GM19372 (cell line): ENCODE measurements at regions not wholly inside any gene's neighbourhood (a gene's known extent, or its start where the extent isn't known, plus 50 kb on each side); places are given as distances from the start of the nearest gene placed in this dataset.

Experiments used
- ATAC-seq: cut with Tn5 transposase; IDR thresholded peaks from one replicate; pipeline ENCODE4 v1.9.1; 2021; ENCODE audit warnings: mild to moderate bottlenecking, low read depth, moderate library complexity; ENCODE audit not compliant: unreplicated experiment

GRCh38 chr1:194279975-194280374 lies 1093.6 kb upstream of the B3GALT2 start:
- peak; percentile 80 for ATAC-seq

GRCh38 chr1:194277927-194278326 lies 1091.5 kb upstream of the B3GALT2 start:
- no peak for ATAC-seq

- ATAC-seq = no peak
Measured at GRCh38 chr1:194273660-194274059, 1087.2 kb upstream of the B3GALT2 start.

GRCh38 chr1:194268839-194269238 lies 1082.4 kb upstream of the B3GALT2 start:
- ATAC-seq = no peak

- no peak for ATAC-seq
Measured at GRCh38 chr1:194267021-194267420, 1080.6 kb upstream of the B3GALT2 start.

GRCh38 chr1:194256010-194256409 lies 1069.6 kb upstream of the B3GALT2 start:
- no peak for ATAC-seq

GRCh38 chr1:194252199-194252598 lies 1065.8 kb upstream of the B3GALT2 start:
- ATAC-seq = no peak

GRCh38 chr1:194241215-194241614 lies 1054.8 kb upstream of the B3GALT2 start:
- no peak for ATAC-seq

GRCh38 chr1:194233069-194233468 lies 1046.7 kb upstream of the B3GALT2 start:
- no peak for ATAC-seq

- ATAC-seq = no peak
Measured at GRCh38 chr1:194230351-194231144, 1044.1 kb upstream of the B3GALT2 start.

- ATAC-seq = no peak
Measured at GRCh38 chr1:194228427-194228826, 1042.0 kb upstream of the B3GALT2 start.

- no peak for ATAC-seq
Measured at GRCh38 chr1:194227161-194227560, 1040.7 kb upstream of the B3GALT2 start.

GRCh38 chr1:194225821-194226220 lies 1039.4 kb upstream of the B3GALT2 start:
- ATAC-seq = peak; percentile 97

GRCh38 chr1:194223596-194223995 lies 1037.2 kb upstream of the B3GALT2 start:
- no peak for ATAC-seq

- no peak for ATAC-seq
Measured at GRCh38 chr1:194215448-194215847, 1029.0 kb upstream of the B3GALT2 start.

GRCh38 chr1:194214735-194215134 lies 1028.3 kb upstream of the B3GALT2 start:
- no peak for ATAC-seq

GRCh38 chr1:194209920-194210319 lies 1023.5 kb upstream of the B3GALT2 start:
- no peak for ATAC-seq

- ATAC-seq = no peak
Measured at GRCh38 chr1:194208674-194209073, 1022.3 kb upstream of the B3GALT2 start.

- no peak for ATAC-seq
Measured at GRCh38 chr1:194196562-194196961, 1010.1 kb upstream of the B3GALT2 start.

- no peak for ATAC-seq
Measured at GRCh38 chr1:194194724-194195123, 1008.3 kb upstream of the B3GALT2 start.

- ATAC-seq = no peak
Measured at GRCh38 chr1:194184974-194185373, 998.6 kb upstream of the B3GALT2 start.

- no peak for ATAC-seq
Measured at GRCh38 chr1:194184425-194184824, 998.0 kb upstream of the B3GALT2 start.

- no peak for ATAC-seq
Measured at GRCh38 chr1:194181845-194182244, 995.4 kb upstream of the B3GALT2 start.
